ENCODE measurements at regions not wholly inside any gene's neighbourhood (a gene's known extent, or its start where the extent isn't known, plus 50 kb on each side); places are given as distances from the start of the nearest gene placed in this dataset.

- TF ChIP-seq CTCF (conservative IDR thresholded peaks at IDR 0.05) = no peak
- Mint-ChIP-seq H3K27me3 (peaks cover 3% of the 10 kb centered on the region), H3K9me3 (no peaks in the 10 kb centered on the region), H3K36me3 (no peaks in the 10 kb centered on the region), H3K27ac (no peak overlapping the region), H3K4me1 (ENCODE audit: unreplicated experiment) (no peaks in the 10 kb centered on the region), H3K4me3 (no peak overlapping the region)
- DNase-seq (ENCODE audit: extremely low spot score, unreplicated experiment) = no peak
These were observed 197.8 kb downstream of the ANXA1 start for GRCh38 chr9:73349476-73349875.

- no peaks in the 10 kb centered on the region for H3K9me3 Mint-ChIP-seq
- no peak for DNase-seq (ENCODE audit: extremely low spot score, unreplicated experiment)
- no peaks in the 10 kb centered on the region for H3K36me3 Mint-ChIP-seq
- H3K27ac Mint-ChIP-seq = no peak overlapping the region
- TF ChIP-seq CTCF (conservative IDR thresholded peaks at IDR 0.05) = no peak
- H3K27me3 Mint-ChIP-seq = peaks cover 5% of the 10 kb centered on the region
- H3K4me1 Mint-ChIP-seq (ENCODE audit: unreplicated experiment) = no peaks in the 10 kb centered on the region
- no peak overlapping the region for H3K4me3 Mint-ChIP-seq
These were observed 205.9 kb downstream of the ANXA1 start for GRCh38 chr9:73357607-73358006.

GRCh38 chr9:73370053-73370452 is 218.4 kb downstream of the ANXA1 start:
- no peaks in the 10 kb centered on the region for H3K36me3 Mint-ChIP-seq

GRCh38 chr9:73371801-73372200 is 220.1 kb downstream of the ANXA1 start:
- no peak for TF ChIP-seq CTCF (conservative IDR thresholded peaks at IDR 0.05)
- H3K27ac Mint-ChIP-seq = no peak overlapping the region
- no peak overlapping the region for H3K4me3 Mint-ChIP-seq
- no peaks in the 10 kb centered on the region for H3K27me3 Mint-ChIP-seq
- H3K36me3 Mint-ChIP-seq = no peaks in the 10 kb centered on the region
- DNase-seq (ENCODE audit: extremely low spot score, unreplicated experiment) = no peak
- no peaks in the 10 kb centered on the region for H3K9me3 Mint-ChIP-seq
- no peaks in the 10 kb centered on the region for H3K4me1 Mint-ChIP-seq (ENCODE audit: unreplicated experiment)

More at GRCh38 chr9:73370053-73370452, 218.4 kb downstream of the ANXA1 start:
- Mint-ChIP-seq H3K27ac (no peak overlapping the region), H3K27me3 (no peaks in the 10 kb centered on the region), H3K9me3 (no peaks in the 10 kb centered on the region), H3K4me1 (ENCODE audit: unreplicated experiment) (no peaks in the 10 kb centered on the region), H3K4me3 (no peak overlapping the region)
- no peak for DNase-seq (ENCODE audit: extremely low spot score, unreplicated experiment)
- no peak for TF ChIP-seq CTCF (conservative IDR thresholded peaks at IDR 0.05)

- DNase-seq (ENCODE audit: extremely low spot score, unreplicated experiment) = no peak
- no peak for TF ChIP-seq CTCF (conservative IDR thresholded peaks at IDR 0.05)
- no peak overlapping the region for H3K27ac Mint-ChIP-seq
These were observed 228.7 kb downstream of the ANXA1 start for GRCh38 chr9:73380411-73380810.

More at GRCh38 chr9:73380411-73380810, 228.7 kb downstream of the ANXA1 start:
- Mint-ChIP-seq H3K36me3 (no peaks in the 10 kb centered on the region), H3K4me3 (no peak overlapping the region), H3K4me1 (ENCODE audit: unreplicated experiment) (no peaks in the 10 kb centered on the region), H3K9me3 (no peaks in the 10 kb centered on the region), H3K27me3 (peaks cover 3% of the 10 kb centered on the region)

Data from type B pancreatic cell (in vitro differentiated cells).